ENCODE measurements at regions not wholly inside any gene's neighbourhood (a gene's known extent, or its start where the extent isn't known, plus 50 kb on each side); places are given as distances from the start of the nearest gene placed in this dataset.

- DNase-seq (ENCODE audit: low read depth in 2 of 3, low spot score in 1 of 3): no peak
Observed at GRCh38 chr20:1720226-1720625, 62.6 kb upstream of the SIRPG start.

DNA sequence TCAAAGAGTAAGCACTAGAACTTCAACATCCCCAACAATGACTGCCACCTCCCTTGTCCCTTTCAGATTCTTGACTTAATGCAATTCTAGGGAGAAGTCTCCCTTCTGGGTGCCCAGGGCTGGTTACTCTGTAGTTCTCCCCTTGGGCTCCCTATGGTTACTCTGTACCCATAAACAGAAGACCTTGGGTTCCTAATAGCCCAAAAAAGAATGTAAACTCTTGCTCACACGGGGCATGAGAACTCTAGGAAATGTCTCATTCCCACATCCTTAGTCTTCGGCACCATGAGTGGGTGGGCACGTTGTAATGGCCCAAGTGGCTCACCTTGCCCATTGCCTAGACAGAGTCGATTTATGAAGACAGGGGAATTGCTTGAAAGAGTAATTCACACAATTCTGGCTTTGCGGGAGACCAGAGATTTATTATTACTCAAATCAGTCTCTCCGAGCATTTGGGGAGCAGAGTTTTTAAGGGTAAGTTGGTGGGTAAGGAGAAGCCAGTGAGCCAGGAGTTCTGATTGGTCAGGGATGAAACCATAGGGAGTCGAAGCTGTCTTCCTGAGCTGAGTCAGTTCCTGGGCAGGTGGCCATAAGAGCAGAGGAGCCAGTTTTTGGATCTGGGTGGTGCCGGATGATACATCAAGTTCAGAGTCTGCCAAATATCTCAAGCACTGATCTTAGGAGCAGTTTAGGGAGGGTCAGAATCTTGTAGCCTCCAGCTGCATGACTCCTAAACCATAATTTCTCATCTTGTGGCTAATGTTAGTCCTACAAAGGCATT, 61.2 kb upstream of the SIRPG start:
- DNase-seq (ENCODE audit: low read depth in 2 of 3, low spot score in 1 of 3): no peak

GRCh38 chr20:1712634-1713624, 55.4 kb upstream of the SIRPG start:
- DNase-seq (ENCODE audit: low read depth in 2 of 3, low spot score in 1 of 3): no peak

GRCh38 chr20:1711826-1712601, 54.4 kb upstream of the SIRPG start:
- no peak for DNase-seq (ENCODE audit: low read depth in 2 of 3, low spot score in 1 of 3)

GRCh38 chr20:1711266-1711665, 53.7 kb upstream of the SIRPG start:
- DNase-seq (ENCODE audit: low read depth in 2 of 3, low spot score in 1 of 3): no peak

- DNase-seq (ENCODE audit: low read depth in 2 of 3, low spot score in 1 of 3): no peak
Observed at GRCh38 chr20:1710484-1710883, 52.9 kb upstream of the SIRPG start.

DNA sequence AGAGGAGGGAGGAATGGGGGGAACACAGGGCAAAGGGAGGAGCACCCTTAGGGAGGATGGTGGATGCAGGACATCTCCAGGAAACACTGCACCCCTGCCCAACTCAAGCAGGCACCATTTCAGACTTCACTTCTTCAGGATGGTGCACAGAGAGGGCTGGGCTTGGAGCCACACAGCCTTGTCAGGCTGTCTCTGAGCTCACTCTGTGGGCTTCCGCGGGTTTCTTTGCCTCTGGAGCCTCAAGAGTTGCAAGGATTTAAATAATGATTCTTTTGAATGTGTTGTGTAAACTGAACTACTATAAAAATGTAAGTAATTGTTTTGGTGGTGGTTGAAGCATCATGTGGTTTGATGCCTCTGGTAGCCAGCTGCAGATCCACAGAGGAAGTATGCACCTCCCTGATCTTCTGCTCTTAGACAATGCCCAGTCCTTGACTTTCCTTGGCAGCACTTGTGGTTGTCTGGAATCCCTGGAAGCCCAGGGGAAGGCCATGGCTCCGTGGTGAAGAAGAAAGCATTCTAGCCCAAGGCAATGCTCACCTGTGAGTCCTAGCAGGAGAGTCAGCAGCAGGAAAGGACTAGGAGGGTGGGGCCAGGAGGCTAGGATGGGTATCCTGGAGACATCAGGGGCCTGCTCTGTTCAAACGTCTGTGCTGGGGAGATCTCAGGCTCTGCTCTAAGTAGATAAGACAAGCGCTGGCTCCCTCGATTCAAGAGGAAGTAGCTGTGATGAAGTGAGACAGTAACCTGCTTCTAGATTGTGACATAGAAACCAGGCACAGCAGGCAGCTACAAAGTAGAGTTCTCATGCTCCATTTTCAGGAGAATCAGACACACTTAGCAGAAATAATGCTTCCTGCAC, 50.2 kb upstream of the SIRPG start:
- DNase-seq (ENCODE audit: low read depth in 2 of 3, low spot score in 1 of 3): no peak
